ENCODE measurements at regions not wholly inside any gene's neighbourhood (a gene's known extent, or its start where the extent isn't known, plus 50 kb on each side); places are given as distances from the start of the nearest gene placed in this dataset.

DNA sequence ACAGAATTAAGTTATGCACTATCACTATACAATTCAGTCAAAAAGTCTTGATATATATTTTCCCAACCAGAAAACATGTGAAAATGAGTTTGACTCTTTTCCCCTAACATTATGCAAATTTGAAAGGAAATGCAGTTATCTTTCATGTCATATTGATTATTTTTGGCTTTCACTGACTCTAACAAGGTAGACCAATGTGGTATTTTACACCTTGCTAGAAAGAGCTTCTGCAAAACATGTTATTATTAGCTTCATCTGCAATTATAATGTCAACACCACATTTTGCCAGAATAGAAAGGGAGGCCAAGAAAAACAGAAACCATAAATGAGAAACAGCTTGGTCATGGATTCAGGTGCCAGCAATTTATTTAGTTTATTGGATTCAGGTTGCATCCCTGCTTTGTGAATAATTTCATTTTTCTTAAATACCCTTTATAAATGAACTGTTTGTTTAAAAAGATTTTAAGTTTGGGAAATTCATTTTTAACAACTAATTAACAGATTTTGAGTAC, 226.1 kb upstream of the GJE1 start:
- H3K36me3 ChIP-seq = no peaks in the 10 kb centered on the region
- TF ChIP-seq, protein P1, sequence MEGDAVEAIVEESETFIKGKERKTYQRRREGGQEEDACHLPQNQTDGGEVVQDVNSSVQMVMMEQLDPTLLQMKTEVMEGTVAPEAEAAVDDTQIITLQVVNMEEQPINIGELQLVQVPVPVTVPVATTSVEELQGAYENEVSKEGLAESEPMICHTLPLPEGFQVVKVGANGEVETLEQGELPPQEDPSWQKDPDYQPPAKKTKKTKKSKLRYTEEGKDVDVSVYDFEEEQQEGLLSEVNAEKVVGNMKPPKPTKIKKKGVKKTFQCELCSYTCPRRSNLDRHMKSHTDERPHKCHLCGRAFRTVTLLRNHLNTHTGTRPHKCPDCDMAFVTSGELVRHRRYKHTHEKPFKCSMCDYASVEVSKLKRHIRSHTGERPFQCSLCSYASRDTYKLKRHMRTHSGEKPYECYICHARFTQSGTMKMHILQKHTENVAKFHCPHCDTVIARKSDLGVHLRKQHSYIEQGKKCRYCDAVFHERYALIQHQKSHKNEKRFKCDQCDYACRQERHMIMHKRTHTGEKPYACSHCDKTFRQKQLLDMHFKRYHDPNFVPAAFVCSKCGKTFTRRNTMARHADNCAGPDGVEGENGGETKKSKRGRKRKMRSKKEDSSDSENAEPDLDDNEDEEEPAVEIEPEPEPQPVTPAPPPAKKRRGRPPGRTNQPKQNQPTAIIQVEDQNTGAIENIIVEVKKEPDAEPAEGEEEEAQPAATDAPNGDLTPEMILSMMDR (IDR thresholded peaks at IDR 0.05) = no peak
- no peak for TF ChIP-seq POLR2A (IDR thresholded peaks at IDR 0.05)
- no peak for DNase-seq
- no peak overlapping the region for H3K27ac ChIP-seq
- H3K4me3 ChIP-seq = no peak overlapping the region
- H3K27me3 ChIP-seq = no peaks in the 10 kb centered on the region
- no peaks in the 10 kb centered on the region for H3K4me1 ChIP-seq
- no peaks in the 10 kb centered on the region for H3K9me3 ChIP-seq

DNA sequence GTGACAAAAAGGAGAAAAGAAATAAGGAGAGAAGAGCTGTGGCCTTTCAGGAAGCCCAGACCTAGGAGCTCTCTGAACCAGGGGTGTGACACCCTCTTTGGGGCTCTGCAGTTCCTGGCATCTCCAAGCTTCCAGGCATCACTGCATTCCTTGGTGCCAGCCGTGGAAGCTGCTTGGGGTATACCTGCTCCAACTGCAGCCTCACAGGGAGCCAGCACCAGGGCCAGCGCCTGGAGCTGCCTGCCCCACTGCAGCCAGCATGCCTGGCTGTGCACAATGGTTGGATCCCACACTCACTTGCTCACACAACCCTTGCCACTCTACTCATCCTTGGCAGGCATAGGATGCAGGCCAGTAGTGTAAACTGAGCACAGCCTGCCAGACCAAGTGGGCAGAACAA, 242.1 kb upstream of the GJE1 start:
- DNase-seq = no peak
- no peak overlapping the region for H3K4me3 ChIP-seq
- H3K27ac ChIP-seq = no peak overlapping the region
- H3K4me1 ChIP-seq = no peaks in the 10 kb centered on the region
- no peaks in the 10 kb centered on the region for H3K36me3 ChIP-seq
- TF ChIP-seq, protein P1 (IDR thresholded peaks at IDR 0.05) = no peak
- TF ChIP-seq POLR2A (IDR thresholded peaks at IDR 0.05) = no peak
- no peaks in the 10 kb centered on the region for H3K9me3 ChIP-seq
- no peaks in the 10 kb centered on the region for H3K27me3 ChIP-seq

DNA sequence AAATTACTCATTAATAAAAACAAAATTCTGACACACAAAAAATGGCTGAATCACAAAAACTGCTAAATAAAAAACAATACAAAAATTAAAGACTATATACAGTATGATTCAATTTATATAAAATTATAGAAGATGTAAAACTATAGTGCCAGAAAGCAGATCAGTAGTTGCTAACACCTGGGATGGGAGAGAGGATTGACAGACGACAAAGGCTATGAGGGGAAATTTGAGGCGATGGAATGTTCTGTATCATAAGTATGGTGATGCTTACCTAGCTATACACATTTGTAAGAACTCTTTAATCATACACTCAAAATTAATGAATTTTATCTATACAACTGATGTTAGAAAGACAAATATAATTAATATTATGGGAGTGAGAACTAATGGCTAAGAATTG, 247.9 kb upstream of the GJE1 start:
- no peak for DNase-seq
- Histone ChIP-seq H3K27ac (no peak overlapping the region), H3K36me3 (no peaks in the 10 kb centered on the region), H3K27me3 (no peaks in the 10 kb centered on the region), H3K4me1 (no peaks in the 10 kb centered on the region), H3K9me3 (no peaks in the 10 kb centered on the region), H3K4me3 (no peak overlapping the region)
- TF ChIP-seq POLR2A (IDR thresholded peaks at IDR 0.05) = no peak
- TF ChIP-seq, protein P1 (IDR thresholded peaks at IDR 0.05) = no peak

DNA sequence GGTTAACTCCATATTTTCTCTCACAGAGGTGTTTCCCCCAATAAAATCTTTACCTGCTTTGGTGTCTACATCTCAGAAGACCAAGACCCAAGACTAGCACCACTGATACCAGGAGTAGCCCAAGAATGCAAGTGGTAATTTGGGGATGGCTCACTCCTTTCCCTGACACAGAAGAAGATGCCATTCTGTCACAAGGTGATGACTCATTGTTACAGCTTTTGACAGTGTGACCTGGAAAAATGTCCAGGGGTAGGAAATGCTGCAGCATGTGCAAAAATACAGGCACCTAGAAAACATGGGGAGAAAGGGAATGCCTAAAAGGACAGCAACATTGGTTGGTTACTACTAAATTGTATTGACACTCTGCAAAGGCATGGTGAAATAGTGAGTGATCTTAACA, 254.0 kb upstream of the GJE1 start:
- no peaks in the 10 kb centered on the region for H3K27me3 ChIP-seq
- H3K9me3 ChIP-seq = no peaks in the 10 kb centered on the region
- no peaks in the 10 kb centered on the region for H3K4me1 ChIP-seq
- H3K4me3 ChIP-seq = no peak overlapping the region
- DNase-seq = no peak
- no peak overlapping the region for H3K27ac ChIP-seq
- H3K36me3 ChIP-seq = no peaks in the 10 kb centered on the region
- TF ChIP-seq, protein P1 (IDR thresholded peaks at IDR 0.05) = no peak
- no peak for TF ChIP-seq POLR2A (IDR thresholded peaks at IDR 0.05)

DNA sequence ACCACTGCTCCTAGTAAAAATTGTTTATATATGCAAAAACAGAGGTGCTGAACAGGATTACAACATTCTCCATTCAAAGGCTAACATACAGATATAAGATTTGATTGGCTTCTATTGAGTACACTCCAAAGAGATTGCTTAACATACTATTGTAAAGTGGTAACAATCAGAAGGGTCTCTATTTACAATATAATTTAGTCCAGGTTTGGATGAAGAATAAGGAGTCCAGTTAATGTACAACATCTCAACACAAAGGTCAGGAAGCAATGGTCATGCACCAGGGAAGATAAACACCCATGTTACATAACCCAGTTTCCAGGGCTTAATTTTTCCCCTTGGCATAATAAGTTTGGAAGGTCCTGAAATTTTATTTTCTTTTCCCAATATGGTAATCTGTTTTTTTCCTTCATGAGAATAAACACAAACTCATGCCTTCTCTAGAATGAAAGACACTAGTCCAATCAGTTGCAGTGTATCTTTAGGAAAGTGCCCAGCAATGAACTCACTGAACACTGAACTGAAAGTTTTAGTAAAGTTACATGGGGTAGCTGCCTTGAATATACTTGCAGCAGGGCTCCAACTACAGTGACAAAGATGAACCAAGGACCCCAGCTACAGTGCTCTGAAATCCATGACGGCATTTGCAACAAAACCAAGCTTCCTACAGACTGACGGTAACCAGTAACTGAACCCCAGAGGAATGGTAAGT, 255.3 kb upstream of the GJE1 start:
- no peak overlapping the region for H3K27ac ChIP-seq
- no peak for TF ChIP-seq POLR2A (IDR thresholded peaks at IDR 0.05)
- TF ChIP-seq, protein P1 (IDR thresholded peaks at IDR 0.05) = no peak
- no peaks in the 10 kb centered on the region for H3K4me1 ChIP-seq
- no peak overlapping the region for H3K4me3 ChIP-seq
- H3K27me3 ChIP-seq = no peaks in the 10 kb centered on the region
- H3K9me3 ChIP-seq = no peaks in the 10 kb centered on the region
- DNase-seq = no peak
- H3K36me3 ChIP-seq = no peaks in the 10 kb centered on the region

All from Peyer's patch (tissue), 4 donors.